ENCODE measurements at regions not wholly inside any gene's neighbourhood (a gene's known extent, or its start where the extent isn't known, plus 50 kb on each side); places are given as distances from the start of the nearest gene placed in this dataset.

DNA sequence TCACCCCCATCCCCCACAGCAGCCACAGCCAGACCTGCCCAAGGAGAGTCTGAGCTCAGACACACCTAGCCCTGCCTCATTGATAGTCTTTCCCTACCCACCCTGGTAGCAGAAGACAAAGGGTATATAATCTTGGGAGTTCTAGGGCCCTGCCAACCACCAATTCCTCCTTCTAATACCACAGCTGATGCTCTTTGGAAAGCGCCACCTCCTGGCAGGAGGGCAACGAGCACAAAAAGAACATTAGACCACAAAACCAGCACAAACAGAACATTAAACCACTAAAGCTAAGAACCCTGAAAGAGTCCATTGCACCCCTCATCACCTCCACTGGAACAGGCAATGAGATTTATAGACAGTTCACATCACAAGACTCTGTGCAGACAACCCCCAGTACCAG lies 195.8 kb upstream of the FUT9 start:
- no peaks in the 10 kb centered on the region for H3K79me2 ChIP-seq (ENCODE audit: control insufficient read depth, insufficient read depth, low read length, poor library complexity)
- H3K27ac ChIP-seq (ENCODE audit: low read depth, low read length), result no peak overlapping the region
- H3K9me3 ChIP-seq (ENCODE audit: insufficient read depth, low read depth, low read length), result no peaks in the 10 kb centered on the region
- H3K4me3 ChIP-seq (ENCODE audit: low read depth, low read length), result no peak overlapping the region
- H3K36me3 ChIP-seq (ENCODE audit: control insufficient read depth in 1 of 2, insufficient read depth in 2 of 2, low read length in 2 of 2), result no peaks in the 10 kb centered on the region
- no peak overlapping the region for H2BK5ac ChIP-seq (ENCODE audit: low read depth, low read length, poor library complexity)
- no peak overlapping the region for H2AK5ac ChIP-seq (ENCODE audit: low read length)
- no peak overlapping the region for H3K4me2 ChIP-seq (ENCODE audit: low read length)
- H4K8ac ChIP-seq (ENCODE audit: low read depth, low read length), result no peak overlapping the region
- H3K9ac ChIP-seq (ENCODE audit: low read length), result no peak overlapping the region
- no peaks in the 10 kb centered on the region for H3K27me3 ChIP-seq (ENCODE audit: insufficient read depth, low read length)
- no peaks in the 10 kb centered on the region for H3K79me1 ChIP-seq (ENCODE audit: low read length)
- DNase-seq, result no peak
- no peak overlapping the region for H4K12ac ChIP-seq (ENCODE audit: low read depth, low read length)
- no peak overlapping the region for H4K91ac ChIP-seq (ENCODE audit: low read depth, low read length)
- H2AFZ ChIP-seq (ENCODE audit: insufficient read depth, low read length, poor library complexity), result no peak overlapping the region
- no peak overlapping the region for H3K4ac ChIP-seq (ENCODE audit: low read depth, low read length)
- H3K14ac ChIP-seq (ENCODE audit: low read length), result no peak overlapping the region
- H2BK12ac ChIP-seq (ENCODE audit: low read length), result no peak overlapping the region
- no peaks in the 10 kb centered on the region for H3K4me1 ChIP-seq (ENCODE audit: control insufficient read depth in 1 of 2, insufficient read depth in 2 of 2, low read length in 2 of 2)
- no CpG with 5 or more reads among the region's 2 CpGs for WGBS (ENCODE audit: extremely low coverage, insufficient coverage, insufficient read length)
- no peak overlapping the region for H3K18ac ChIP-seq (ENCODE audit: low read length)
- no peak overlapping the region for H3K23ac ChIP-seq (ENCODE audit: low read length)
- H2BK120ac ChIP-seq (ENCODE audit: insufficient read depth, low read length, poor library complexity), result no peak overlapping the region

GRCh38 chr6:95830859-95831557 lies 184.8 kb upstream of the FUT9 start:
- no peaks in the 10 kb centered on the region for H3K27me3 ChIP-seq (ENCODE audit: insufficient read depth, low read length)
- no peak overlapping the region for H3K14ac ChIP-seq (ENCODE audit: low read length)
- no peak overlapping the region for H4K91ac ChIP-seq (ENCODE audit: low read depth, low read length)
- no peak overlapping the region for H3K4me3 ChIP-seq (ENCODE audit: low read depth, low read length)
- H2AFZ ChIP-seq (ENCODE audit: insufficient read depth, low read length, poor library complexity), result no peak overlapping the region
- H3K4ac ChIP-seq (ENCODE audit: low read depth, low read length), result no peak overlapping the region
- H3K36me3 ChIP-seq (ENCODE audit: control insufficient read depth in 1 of 2, insufficient read depth in 2 of 2, low read length in 2 of 2), result no peaks in the 10 kb centered on the region
- no peak overlapping the region for H3K27ac ChIP-seq (ENCODE audit: low read depth, low read length)
- DNase-seq, result no peak
- no peak overlapping the region for H3K23ac ChIP-seq (ENCODE audit: low read length)
- no CpG with 5 or more reads among the region's 3 CpGs for WGBS (ENCODE audit: extremely low coverage, insufficient coverage, insufficient read length)
- H3K18ac ChIP-seq (ENCODE audit: low read length), result no peak overlapping the region
- no peaks in the 10 kb centered on the region for H3K79me2 ChIP-seq (ENCODE audit: control insufficient read depth, insufficient read depth, low read length, poor library complexity)
- H3K4me1 ChIP-seq (ENCODE audit: control insufficient read depth in 1 of 2, insufficient read depth in 2 of 2, low read length in 2 of 2), result no peaks in the 10 kb centered on the region
- no peak overlapping the region for H3K4me2 ChIP-seq (ENCODE audit: low read length)
- no peak overlapping the region for H3K9ac ChIP-seq (ENCODE audit: low read length)
- H2AK5ac ChIP-seq (ENCODE audit: low read length), result no peak overlapping the region
- no peak overlapping the region for H4K12ac ChIP-seq (ENCODE audit: low read depth, low read length)
- no peaks in the 10 kb centered on the region for H3K9me3 ChIP-seq (ENCODE audit: insufficient read depth, low read depth, low read length)
- no peaks in the 10 kb centered on the region for H3K79me1 ChIP-seq (ENCODE audit: low read length)
- H4K8ac ChIP-seq (ENCODE audit: low read depth, low read length), result no peak overlapping the region
- no peak overlapping the region for H2BK120ac ChIP-seq (ENCODE audit: insufficient read depth, low read length, poor library complexity)
- no peak overlapping the region for H2BK12ac ChIP-seq (ENCODE audit: low read length)
- H2BK5ac ChIP-seq (ENCODE audit: low read depth, low read length, poor library complexity), result no peak overlapping the region

DNA sequence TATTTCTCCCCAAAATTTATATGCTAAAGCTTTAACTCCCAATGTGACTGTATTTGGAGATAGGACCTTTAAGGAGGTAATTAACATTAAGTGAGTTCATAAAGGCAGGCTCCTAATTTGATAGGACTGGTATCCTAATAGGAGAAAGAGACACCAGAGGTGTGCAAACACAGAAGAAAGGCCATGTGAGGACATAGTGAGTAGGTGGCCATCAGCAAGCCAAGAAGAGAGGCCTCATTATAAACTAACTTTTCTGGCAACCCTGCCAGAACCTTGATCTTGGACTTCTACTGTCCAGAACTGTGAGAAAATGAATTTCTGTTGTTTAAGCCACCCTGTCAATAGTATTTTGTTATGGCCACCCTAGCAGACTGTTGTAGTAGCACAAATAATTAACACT lies 177.9 kb upstream of the FUT9 start:
- no peak overlapping the region for H3K4me3 ChIP-seq (ENCODE audit: low read depth, low read length)
- no peak overlapping the region for H3K27ac ChIP-seq (ENCODE audit: low read depth, low read length)
- no peak overlapping the region for H4K8ac ChIP-seq (ENCODE audit: low read depth, low read length)
- H3K23ac ChIP-seq (ENCODE audit: low read length), result no peak overlapping the region
- no peaks in the 10 kb centered on the region for H3K36me3 ChIP-seq (ENCODE audit: control insufficient read depth in 1 of 2, insufficient read depth in 2 of 2, low read length in 2 of 2)
- no peak overlapping the region for H2BK120ac ChIP-seq (ENCODE audit: insufficient read depth, low read length, poor library complexity)
- H3K4me2 ChIP-seq (ENCODE audit: low read length), result no peak overlapping the region
- no peak overlapping the region for H2BK5ac ChIP-seq (ENCODE audit: low read depth, low read length, poor library complexity)
- no peak overlapping the region for H2AK5ac ChIP-seq (ENCODE audit: low read length)
- H3K9me3 ChIP-seq (ENCODE audit: insufficient read depth, low read depth, low read length), result no peaks in the 10 kb centered on the region
- no peak overlapping the region for H3K4ac ChIP-seq (ENCODE audit: low read depth, low read length)
- H4K91ac ChIP-seq (ENCODE audit: low read depth, low read length), result no peak overlapping the region
- H3K4me1 ChIP-seq (ENCODE audit: control insufficient read depth in 1 of 2, insufficient read depth in 2 of 2, low read length in 2 of 2), result no peaks in the 10 kb centered on the region
- no peaks in the 10 kb centered on the region for H3K27me3 ChIP-seq (ENCODE audit: insufficient read depth, low read length)
- no peak overlapping the region for H2BK12ac ChIP-seq (ENCODE audit: low read length)
- H4K12ac ChIP-seq (ENCODE audit: low read depth, low read length), result no peak overlapping the region
- no peak overlapping the region for H3K18ac ChIP-seq (ENCODE audit: low read length)
- no peak overlapping the region for H3K14ac ChIP-seq (ENCODE audit: low read length)
- H3K9ac ChIP-seq (ENCODE audit: low read length), result no peak overlapping the region
- H3K79me1 ChIP-seq (ENCODE audit: low read length), result no peaks in the 10 kb centered on the region
- no peak overlapping the region for H2AFZ ChIP-seq (ENCODE audit: insufficient read depth, low read length, poor library complexity)
- DNase-seq, result no peak
- no peaks in the 10 kb centered on the region for H3K79me2 ChIP-seq (ENCODE audit: control insufficient read depth, insufficient read depth, low read length, poor library complexity)

- Histone ChIP-seq H3K36me3 (ENCODE audit: control insufficient read depth in 1 of 2, insufficient read depth in 2 of 2, low read length in 2 of 2) (no peaks in the 10 kb centered on the region), H3K9me3 (ENCODE audit: insufficient read depth, low read depth, low read length) (no peaks in the 10 kb centered on the region), H3K4me2 (ENCODE audit: low read length) (no peak overlapping the region), H3K27me3 (ENCODE audit: insufficient read depth, low read length) (no peaks in the 10 kb centered on the region), H2AFZ (ENCODE audit: insufficient read depth, low read length, poor library complexity) (no peak overlapping the region), H4K12ac (ENCODE audit: low read depth, low read length) (no peak overlapping the region), H3K79me1 (ENCODE audit: low read length) (no peaks in the 10 kb centered on the region), H2BK120ac (ENCODE audit: insufficient read depth, low read length, poor library complexity) (no peak overlapping the region), H2AK5ac (ENCODE audit: low read length) (no peak overlapping the region), H4K91ac (ENCODE audit: low read depth, low read length) (no peak overlapping the region), H3K79me2 (ENCODE audit: control insufficient read depth, insufficient read depth, low read length, poor library complexity) (no peaks in the 10 kb centered on the region), H3K23ac (ENCODE audit: low read length) (no peak overlapping the region), H4K8ac (ENCODE audit: low read depth, low read length) (no peak overlapping the region), H3K4me3 (ENCODE audit: low read depth, low read length) (no peak overlapping the region), H3K18ac (ENCODE audit: low read length) (no peak overlapping the region), H3K4me1 (ENCODE audit: control insufficient read depth in 1 of 2, insufficient read depth in 2 of 2, low read length in 2 of 2) (no peaks in the 10 kb centered on the region), H2BK12ac (ENCODE audit: low read length) (no peak overlapping the region), H2BK5ac (ENCODE audit: low read depth, low read length, poor library complexity) (no peak overlapping the region), H3K4ac (ENCODE audit: low read depth, low read length) (no peak overlapping the region), H3K27ac (ENCODE audit: low read depth, low read length) (no peak overlapping the region), H3K14ac (ENCODE audit: low read length) (no peak overlapping the region), H3K9ac (ENCODE audit: low read length) (no peak overlapping the region)
- no peak for DNase-seq
These were observed 174.2 kb upstream of the FUT9 start for GRCh38 chr6:95841560-95841959.

Measured in trophoblast cell (in vitro differentiated cells and primary cell).